Tibial artery (tissue), 4 donors: ENCODE measurements at regions not wholly inside any gene's neighbourhood (a gene's known extent, or its start where the extent isn't known, plus 50 kb on each side); places are given as distances from the start of the nearest gene placed in this dataset.

Experiments
- DNase-seq, 2 donors: peaks; one replicate each; pipeline ENCODE4 v3.0.0-alpha.2; 2019
- H3K27ac ChIP-seq, 2 donors: fragments of 200-600 bp; sonication (generic) in 1 of 2; 1 replicate in 1 of 2; 2 replicates in 1 of 2; pipeline ENCODE4 v1.5.1; 2018 to 2019; ENCODE audit warnings: mild to moderate bottlenecking in 1 of 2
- H3K27me3 ChIP-seq, 2 donors: fragments of 200-600 bp; sonication (generic) in 1 of 2; one replicate each; pipeline versions ENCODE4 v1.5.1 to v1.6.0; 2016 to 2019
- H3K36me3 ChIP-seq, 3 donors: fragments of 200-600 bp; sonication (generic) in 2 of 3; one replicate each; pipeline ENCODE4 v1.5.1; 2016 to 2019; ENCODE audit warnings: mild to moderate bottlenecking in 2 of 3
- H3K4me1 ChIP-seq, 4 donors: fragments of 200-600 bp; sonication (generic) in 2 of 4; 1 replicate in 3 of 4; 2 replicates in 1 of 4; pipeline ENCODE4 v1.5.1; 2016 to 2019
- H3K4me3 ChIP-seq, 2 donors: fragments of 200-600 bp; sonication (generic) in 1 of 2; 1 replicate in 1 of 2; 2 replicates in 1 of 2; pipeline ENCODE4 v1.5.1; 2018 to 2019; ENCODE audit warnings: mild to moderate bottlenecking in 2 of 2
- H3K9me3 ChIP-seq, 3 donors: fragments of 200-600 bp; sonication (generic) in 1 of 3; one replicate each; pipeline ENCODE4 v1.5.1; 2016 to 2019
- CTCF ChIP-seq, 2 experiments: fragments of 200-600 bp in 1 of 2; fragments of 450-650 bp in 1 of 2; IDR thresholded peaks; one replicate each; pipeline ENCODE4 v1.5.1; 2017 to 2019; ENCODE audit warnings: antibody characterized with exemption in 2 of 2, mild to moderate bottlenecking in 1 of 2, moderate library complexity in 1 of 2
- intact Hi-C: fragments of 100-400 bp; cut with DNase I; formaldehyde crosslinking; loops from one replicate; pipeline ENCODE4 v1.15.0; 2023; ENCODE audit warnings: low total_unique reads

- Histone ChIP-seq H3K27ac (no peak overlapping the region), H3K4me3 (no peak overlapping the region), H3K4me1 (no peaks in the 10 kb centered on the region), H3K27me3 (no peaks in the 10 kb centered on the region), H3K36me3 (no peaks in the 10 kb centered on the region), H3K9me3 (no peaks in the 10 kb centered on the region)
- intact Hi-C loops, result no loop called here
- TF ChIP-seq CTCF (IDR thresholded peaks at IDR 0.05), result no peak
- no peak for DNase-seq
These were observed 951.6 kb downstream of the TFAP2A start for GRCh38 chr6:9463311-9463710.

GRCh38 chr6:9461188-9461587 lies 953.7 kb downstream of the TFAP2A start:
- DNase-seq, result no peak
- H3K4me3 ChIP-seq, result no peak overlapping the region
- H3K27ac ChIP-seq, result no peak overlapping the region
- TF ChIP-seq CTCF (IDR thresholded peaks at IDR 0.05), result no peak
- no peaks in the 10 kb centered on the region for H3K27me3 ChIP-seq
- H3K4me1 ChIP-seq, result no peaks in the 10 kb centered on the region
- intact Hi-C loops, result no loop called here
- H3K36me3 ChIP-seq, result no peaks in the 10 kb centered on the region
- no peaks in the 10 kb centered on the region for H3K9me3 ChIP-seq

GRCh38 chr6:9458424-9458823 lies 956.5 kb downstream of the TFAP2A start:
- H3K4me3 ChIP-seq, result no peak overlapping the region

GRCh38 chr6:9455864-9456658 lies 958.8 kb downstream of the TFAP2A start:
- no peak for TF ChIP-seq CTCF (IDR thresholded peaks at IDR 0.05)
- H3K27ac ChIP-seq, result no peak overlapping the region
- no peak for DNase-seq
- intact Hi-C loops, result no loop called here
- H3K4me1 ChIP-seq, result no peaks in the 10 kb centered on the region
- no peak overlapping the region for H3K4me3 ChIP-seq
- H3K36me3 ChIP-seq, result no peaks in the 10 kb centered on the region
- no peaks in the 10 kb centered on the region for H3K9me3 ChIP-seq
- no peaks in the 10 kb centered on the region for H3K27me3 ChIP-seq

More at GRCh38 chr6:9458424-9458823, 956.5 kb downstream of the TFAP2A start:
- no peaks in the 10 kb centered on the region for H3K9me3 ChIP-seq
- H3K27ac ChIP-seq, result no peak overlapping the region
- H3K27me3 ChIP-seq, result no peaks in the 10 kb centered on the region
- no peaks in the 10 kb centered on the region for H3K4me1 ChIP-seq
- intact Hi-C loops, result no loop called here
- TF ChIP-seq CTCF (IDR thresholded peaks at IDR 0.05), result no peak
- no peak for DNase-seq
- no peaks in the 10 kb centered on the region for H3K36me3 ChIP-seq

GRCh38 chr6:9439621-9440330 lies 975.1 kb downstream of the TFAP2A start:
- no peaks in the 10 kb centered on the region for H3K4me1 ChIP-seq
- H3K36me3 ChIP-seq, result peaks cover 0 to 2% (median 0%) of the 10 kb centered on the region in 3 donors
- TF ChIP-seq CTCF (IDR thresholded peaks at IDR 0.05), result no peak
- intact Hi-C loops, result no loop called here
- H3K27ac ChIP-seq, result no peak overlapping the region
- no peaks in the 10 kb centered on the region for H3K27me3 ChIP-seq
- H3K9me3 ChIP-seq, result peaks cover 0 to 7% (median 5%) of the 10 kb centered on the region in 3 donors
- DNase-seq, result no peak
- H3K4me3 ChIP-seq, result no peak overlapping the region
